HG02623 (cell line): ENCODE measurements at regions not wholly inside any gene's neighbourhood (a gene's known extent, or its start where the extent isn't known, plus 50 kb on each side); places are given as distances from the start of the nearest gene placed in this dataset.
"Not testable (repeated sequence)": the region's sequence is repeated elsewhere in the genome, so short reads cannot be mapped to it uniquely, and the experiment has no call there.

ENCODE experiments used
- ATAC-seq: cut with Tn5 transposase; IDR thresholded peaks from one replicate; pipeline ENCODE4 v1.9.1; 2021; ENCODE audit warnings: moderate library complexity; ENCODE audit not compliant: unreplicated experiment

GRCh38 chr6:87772597-87773530, 70.8 kb upstream of the AKIRIN2 start:
- ATAC-seq = no peak

GRCh38 chr6:87767478-87767877, 65.4 kb upstream of the AKIRIN2 start:
- no peak for ATAC-seq

GRCh38 chr6:87766211-87766610, 64.2 kb upstream of the AKIRIN2 start:
- ATAC-seq = no peak

- no peak for ATAC-seq
Measured at GRCh38 chr6:87763901-87764300, 61.9 kb upstream of the AKIRIN2 start.

GRCh38 chr6:87763276-87763675, 61.2 kb upstream of the AKIRIN2 start:
- no peak for ATAC-seq

GRCh38 chr6:87762116-87762515, 60.1 kb upstream of the AKIRIN2 start:
- no peak for ATAC-seq

GRCh38 chr6:87757792-87758191, 55.8 kb upstream of the AKIRIN2 start:
- ATAC-seq = no peak

- ATAC-seq = peak; percentile 95
Measured at GRCh38 chr6:87756858-87757257, 54.8 kb upstream of the AKIRIN2 start.

GRCh38 chr6:87755708-87756671, 54.0 kb upstream of the AKIRIN2 start:
- no peak for ATAC-seq

- ATAC-seq = peak; percentile 45
Measured at GRCh38 chr6:87754828-87755227, 52.8 kb upstream of the AKIRIN2 start.

- no peak for ATAC-seq
Measured at GRCh38 chr6:87753131-87753685, 51.2 kb upstream of the AKIRIN2 start.

- ATAC-seq = not testable (repeated sequence)
Measured at GRCh38 chr6:87752503-87752902, 50.5 kb upstream of the AKIRIN2 start.
